Tibial nerve (tissue), 4 donors: ENCODE measurements at regions not wholly inside any gene's neighbourhood (a gene's known extent, or its start where the extent isn't known, plus 50 kb on each side); places are given as distances from the start of the nearest gene placed in this dataset.

Source experiments
- EP300 ChIP-seq, 2 donors: sonication (generic); formaldehyde crosslinking; IDR thresholded peaks; one replicate each; pipeline ENCODE4 v1.6.1; 2017; ENCODE audit warnings: antibody characterized with exemption in 2 of 2, mild to moderate bottlenecking in 1 of 2
- POLR2A ChIP-seq, 2 donors: fragments of 450-650 bp; IDR thresholded peaks; one replicate each; pipeline ENCODE4 v1.6.1; 2017; ENCODE audit warnings: antibody characterized with exemption in 2 of 2, mild to moderate bottlenecking in 2 of 2, moderate library complexity in 2 of 2
- TF ChIP-seq, protein P1 (sequence below), 5 experiments: fragments of 200-600 bp in 3 of 5; fragments of 450-650 bp in 2 of 5; sonication (generic) in 3 of 5; IDR thresholded peaks; one replicate each; pipeline ENCODE4 v1.5.1; 2016 to 2019; ENCODE audit warnings: antibody characterized with exemption in 5 of 5, mild to moderate bottlenecking in 3 of 5, moderate library complexity in 2 of 5

DNA sequence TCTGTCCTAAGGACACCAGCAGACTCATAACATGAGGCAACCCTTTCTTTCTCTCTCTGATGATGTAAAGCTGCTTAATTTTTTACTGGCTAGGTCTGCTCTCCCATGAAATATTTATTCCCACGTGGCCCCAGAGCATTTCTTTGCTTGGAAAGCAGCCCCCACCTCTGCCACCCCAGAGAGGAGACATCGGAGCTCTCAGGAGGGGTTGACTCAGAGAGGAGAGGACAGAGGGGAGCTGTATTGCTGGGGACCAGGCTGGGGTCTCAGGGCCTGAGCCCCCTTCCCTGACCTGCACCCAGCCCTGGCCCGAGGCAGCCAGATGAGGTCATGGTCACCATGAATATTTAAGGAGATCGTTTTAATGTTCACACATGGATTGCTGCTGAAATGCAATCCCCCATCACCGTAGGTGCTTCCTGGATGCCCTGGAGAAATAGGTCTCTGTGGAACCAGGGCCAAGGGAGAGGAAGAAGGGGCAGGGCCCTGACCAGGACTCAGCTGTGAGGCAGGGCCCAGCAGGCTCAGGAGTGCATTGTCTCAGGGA is 117.5 kb downstream of the DLL1 start:
- TF ChIP-seq, protein P1, sequence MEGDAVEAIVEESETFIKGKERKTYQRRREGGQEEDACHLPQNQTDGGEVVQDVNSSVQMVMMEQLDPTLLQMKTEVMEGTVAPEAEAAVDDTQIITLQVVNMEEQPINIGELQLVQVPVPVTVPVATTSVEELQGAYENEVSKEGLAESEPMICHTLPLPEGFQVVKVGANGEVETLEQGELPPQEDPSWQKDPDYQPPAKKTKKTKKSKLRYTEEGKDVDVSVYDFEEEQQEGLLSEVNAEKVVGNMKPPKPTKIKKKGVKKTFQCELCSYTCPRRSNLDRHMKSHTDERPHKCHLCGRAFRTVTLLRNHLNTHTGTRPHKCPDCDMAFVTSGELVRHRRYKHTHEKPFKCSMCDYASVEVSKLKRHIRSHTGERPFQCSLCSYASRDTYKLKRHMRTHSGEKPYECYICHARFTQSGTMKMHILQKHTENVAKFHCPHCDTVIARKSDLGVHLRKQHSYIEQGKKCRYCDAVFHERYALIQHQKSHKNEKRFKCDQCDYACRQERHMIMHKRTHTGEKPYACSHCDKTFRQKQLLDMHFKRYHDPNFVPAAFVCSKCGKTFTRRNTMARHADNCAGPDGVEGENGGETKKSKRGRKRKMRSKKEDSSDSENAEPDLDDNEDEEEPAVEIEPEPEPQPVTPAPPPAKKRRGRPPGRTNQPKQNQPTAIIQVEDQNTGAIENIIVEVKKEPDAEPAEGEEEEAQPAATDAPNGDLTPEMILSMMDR (IDR thresholded peaks at IDR 0.05): no peak
- TF ChIP-seq POLR2A (IDR thresholded peaks at IDR 0.05) (no peak), EP300 (IDR thresholded peaks at IDR 0.05) (no peak)
